ENCODE measurements at regions not wholly inside any gene's neighbourhood (a gene's known extent, or its start where the extent isn't known, plus 50 kb on each side); places are given as distances from the start of the nearest gene placed in this dataset.

DNA sequence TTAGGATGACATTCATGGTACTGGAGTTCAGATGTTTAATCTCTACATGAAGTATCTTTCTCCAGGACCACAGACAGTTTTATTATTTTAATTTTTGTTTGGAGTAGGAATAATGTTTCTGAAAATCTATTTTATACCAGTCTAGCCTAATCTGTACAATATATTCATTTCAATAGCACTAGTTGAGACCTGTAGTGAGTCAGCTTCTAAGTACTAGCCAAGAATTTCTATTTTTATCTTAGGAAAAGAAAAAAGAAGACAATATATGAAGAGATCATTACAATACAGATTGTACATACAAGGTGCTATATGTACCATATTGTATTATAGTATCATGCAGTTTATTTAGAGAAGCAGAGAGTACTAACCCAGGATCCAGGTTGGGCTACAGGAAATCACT lies 826.9 kb upstream of the PIK3C3 start:
- H3K27ac ChIP-seq (replicated peaks; ENCODE audit: low read length): no peak overlapping the region
- no peak overlapping the region for H3K4ac ChIP-seq (ENCODE audit: low read length)
- H3K18ac ChIP-seq (ENCODE audit: low read length): no peak overlapping the region
- H3K9ac ChIP-seq (ENCODE audit: low read depth, low read length, poor library complexity): no peak overlapping the region
- H2BK5ac ChIP-seq (ENCODE audit: low read length): no peak overlapping the region
- H3K23ac ChIP-seq (ENCODE audit: low read depth, low read length, poor library complexity): no peak overlapping the region
- H3K9me3 ChIP-seq (replicated peaks in 1 of 2; ENCODE audit: control insufficient read depth in 2 of 2, insufficient read depth in 1 of 2, low read depth in 1 of 2, low read length in 2 of 2): no peaks in the 10 kb centered on the region
- H4K8ac ChIP-seq (ENCODE audit: low read depth, low read length): no peak overlapping the region
- no peak overlapping the region for H2AK5ac ChIP-seq (ENCODE audit: low read depth, low read length)
- no peak overlapping the region for H3K14ac ChIP-seq (ENCODE audit: low read length)
- H3K27me3 ChIP-seq (ENCODE audit: control insufficient read depth in 3 of 3, insufficient read depth in 3 of 3, low read depth in 1 of 3, low read length in 3 of 3): no peaks in the 10 kb centered on the region
- no peaks in the 10 kb centered on the region for H3K79me1 ChIP-seq (ENCODE audit: low read depth, low read length)
- no peak overlapping the region for H2BK120ac ChIP-seq (ENCODE audit: low read depth, low read length)
- H2BK12ac ChIP-seq (ENCODE audit: low read length): no peak overlapping the region
- no peak overlapping the region for H4K91ac ChIP-seq (ENCODE audit: low read depth, low read length, poor library complexity)
- no peak for DNase-seq (ENCODE audit: low spot score)
- no peak overlapping the region for H3K4me2 ChIP-seq (ENCODE audit: insufficient read depth, low read length, poor library complexity, severe bottlenecking)
- no peak overlapping the region for H2BK15ac ChIP-seq (ENCODE audit: low read length)
- H3K4me3 ChIP-seq (ENCODE audit: low read length in 2 of 2): no peak overlapping the region
- H3K4me1 ChIP-seq (ENCODE audit: control insufficient read depth in 2 of 2, insufficient read depth in 1 of 2, low read depth in 1 of 2, low read length in 2 of 2): no peaks in the 10 kb centered on the region
- H2AFZ ChIP-seq (ENCODE audit: low read length): no peak overlapping the region
- H3K36me3 ChIP-seq (replicated peaks in 1 of 2; ENCODE audit: control insufficient read depth in 2 of 2, insufficient read depth in 2 of 2, low read length in 2 of 2): no peaks in the 10 kb centered on the region

DNA sequence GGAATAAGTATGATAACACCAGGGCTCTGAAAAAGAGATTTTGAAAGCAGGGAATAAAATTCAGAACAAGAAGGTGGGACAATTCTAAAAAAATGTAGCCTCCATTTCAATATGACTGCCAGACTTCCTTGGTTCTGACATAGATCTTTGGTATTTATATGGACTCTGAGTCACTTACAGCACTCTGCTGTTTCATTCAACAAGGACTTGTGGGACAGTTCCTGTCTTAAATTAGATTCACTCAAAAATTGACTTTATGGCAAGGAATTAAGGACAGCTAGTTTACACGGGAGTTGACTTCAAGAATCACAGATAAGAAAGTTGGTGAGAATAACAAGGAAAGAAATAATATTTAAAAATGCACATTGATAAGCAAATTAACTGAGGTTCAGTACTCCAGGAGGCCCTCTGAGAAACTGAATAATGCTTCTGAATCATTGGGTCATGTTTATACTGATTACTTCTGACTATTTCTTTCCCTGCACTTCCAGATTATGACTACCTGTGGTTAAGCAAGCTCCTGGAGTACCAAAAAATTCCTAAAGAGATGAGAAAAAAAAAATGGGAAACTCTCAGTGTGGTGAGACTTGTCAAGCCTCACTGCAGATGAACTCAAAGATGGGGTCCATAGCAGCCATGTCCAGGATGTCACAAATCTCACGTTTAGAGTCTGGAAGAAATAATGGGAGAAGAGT lies 828.3 kb upstream of the PIK3C3 start:
- Histone ChIP-seq H2BK5ac (ENCODE audit: low read length) (no peak overlapping the region), H3K36me3 (replicated peaks in 1 of 2; ENCODE audit: control insufficient read depth in 2 of 2, insufficient read depth in 2 of 2, low read length in 2 of 2) (no peaks in the 10 kb centered on the region), H2AFZ (ENCODE audit: low read length) (no peak overlapping the region), H3K79me1 (ENCODE audit: low read depth, low read length) (no peaks in the 10 kb centered on the region), H3K14ac (ENCODE audit: low read length) (no peak overlapping the region), H3K4me2 (ENCODE audit: insufficient read depth, low read length, poor library complexity, severe bottlenecking) (no peak overlapping the region), H3K4me3 (ENCODE audit: low read length in 2 of 2) (no peak overlapping the region), H2BK15ac (ENCODE audit: low read length) (no peak overlapping the region), H2BK12ac (ENCODE audit: low read length) (no peak overlapping the region), H3K9me3 (replicated peaks in 1 of 2; ENCODE audit: control insufficient read depth in 2 of 2, insufficient read depth in 1 of 2, low read depth in 1 of 2, low read length in 2 of 2) (no peaks in the 10 kb centered on the region), H4K8ac (ENCODE audit: low read depth, low read length) (no peak overlapping the region), H3K27ac (replicated peaks; ENCODE audit: low read length) (no peak overlapping the region), H3K23ac (ENCODE audit: low read depth, low read length, poor library complexity) (no peak overlapping the region), H3K4ac (ENCODE audit: low read length) (no peak overlapping the region), H3K18ac (ENCODE audit: low read length) (no peak overlapping the region), H2BK120ac (ENCODE audit: low read depth, low read length) (no peak overlapping the region), H3K4me1 (ENCODE audit: control insufficient read depth in 2 of 2, insufficient read depth in 1 of 2, low read depth in 1 of 2, low read length in 2 of 2) (no peaks in the 10 kb centered on the region), H2AK5ac (ENCODE audit: low read depth, low read length) (no peak overlapping the region), H3K9ac (ENCODE audit: low read depth, low read length, poor library complexity) (no peak overlapping the region), H4K91ac (ENCODE audit: low read depth, low read length, poor library complexity) (no peak overlapping the region), H3K27me3 (ENCODE audit: control insufficient read depth in 3 of 3, insufficient read depth in 3 of 3, low read depth in 1 of 3, low read length in 3 of 3) (no peaks in the 10 kb centered on the region)
- no CpG with 5 or more reads among the region's 2 CpGs for WGBS, 2 donors (ENCODE audit: extremely low coverage in 2 of 2, insufficient read length in 2 of 2, insufficient replicate concordance in 1 of 2)
- DNase-seq (ENCODE audit: low spot score): no peak

DNA sequence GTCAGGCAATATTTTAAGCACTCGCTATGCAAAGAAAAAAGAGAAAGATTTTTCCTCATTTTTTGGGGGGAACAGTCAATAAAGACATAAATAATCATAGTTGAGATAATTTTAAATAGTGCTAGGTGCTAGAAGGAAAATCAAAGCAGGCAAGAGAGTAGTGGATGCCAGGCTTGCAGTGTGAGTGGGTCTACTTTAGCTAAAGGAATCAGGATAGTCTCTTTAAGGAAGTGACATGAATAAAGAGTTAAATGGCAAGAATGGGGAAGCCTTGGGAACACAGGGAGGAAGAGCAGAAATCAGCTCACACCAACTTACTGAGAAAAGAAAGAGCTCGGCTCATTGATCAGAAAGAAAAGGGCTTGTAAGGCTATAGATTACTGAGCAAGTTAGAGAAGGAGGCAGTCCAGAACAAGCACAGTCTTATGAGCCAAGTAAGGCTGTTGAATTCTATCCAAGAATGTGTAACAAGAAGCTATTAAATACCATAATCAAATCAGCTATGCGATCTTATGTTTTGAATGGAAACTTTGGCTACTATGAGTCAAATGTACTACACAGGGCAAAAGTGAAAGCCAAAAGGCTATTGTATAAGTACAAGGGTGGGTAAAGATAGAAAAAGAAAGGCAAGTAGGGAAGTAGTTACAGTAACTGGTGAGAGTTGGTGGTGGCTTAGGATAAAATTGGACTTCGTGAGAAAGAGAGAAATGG lies 833.8 kb upstream of the PIK3C3 start:
- Histone ChIP-seq H3K79me1 (ENCODE audit: low read depth, low read length) (no peaks in the 10 kb centered on the region), H2AFZ (ENCODE audit: low read length) (peak overlapping the region; percentile 54), H3K9me3 (replicated peaks in 1 of 2; ENCODE audit: control insufficient read depth in 2 of 2, insufficient read depth in 1 of 2, low read depth in 1 of 2, low read length in 2 of 2) (no peaks in the 10 kb centered on the region), H3K4me3 (ENCODE audit: low read length in 2 of 2) (no peak overlapping the region), H2BK120ac (ENCODE audit: low read depth, low read length) (no peak overlapping the region), H3K9ac (ENCODE audit: low read depth, low read length, poor library complexity) (no peak overlapping the region), H3K27me3 (ENCODE audit: control insufficient read depth in 3 of 3, insufficient read depth in 3 of 3, low read depth in 1 of 3, low read length in 3 of 3) (no peaks in the 10 kb centered on the region), H3K27ac (replicated peaks; ENCODE audit: low read length) (no peak overlapping the region), H2BK15ac (ENCODE audit: low read length) (no peak overlapping the region), H3K4me1 (ENCODE audit: control insufficient read depth in 2 of 2, insufficient read depth in 1 of 2, low read depth in 1 of 2, low read length in 2 of 2) (peaks cover 0 to 1% of the 10 kb centered on the region in 2 donors), H3K36me3 (replicated peaks in 1 of 2; ENCODE audit: control insufficient read depth in 2 of 2, insufficient read depth in 2 of 2, low read length in 2 of 2) (no peaks in the 10 kb centered on the region), H2BK12ac (ENCODE audit: low read length) (no peak overlapping the region), H3K4me2 (ENCODE audit: insufficient read depth, low read length, poor library complexity, severe bottlenecking) (no peak overlapping the region), H3K23ac (ENCODE audit: low read depth, low read length, poor library complexity) (no peak overlapping the region), H3K18ac (ENCODE audit: low read length) (no peak overlapping the region), H3K4ac (ENCODE audit: low read length) (no peak overlapping the region), H4K91ac (ENCODE audit: low read depth, low read length, poor library complexity) (no peak overlapping the region), H2AK5ac (ENCODE audit: low read depth, low read length) (no peak overlapping the region), H3K14ac (ENCODE audit: low read length) (no peak overlapping the region), H2BK5ac (ENCODE audit: low read length) (no peak overlapping the region), H4K8ac (ENCODE audit: low read depth, low read length) (no peak overlapping the region)
- peak; percentile 5 for DNase-seq (ENCODE audit: low spot score)
- no CpG with 5 or more reads among the region's 4 CpGs for WGBS, 2 donors (ENCODE audit: extremely low coverage in 2 of 2, insufficient read length in 2 of 2, insufficient replicate concordance in 1 of 2)

DNA sequence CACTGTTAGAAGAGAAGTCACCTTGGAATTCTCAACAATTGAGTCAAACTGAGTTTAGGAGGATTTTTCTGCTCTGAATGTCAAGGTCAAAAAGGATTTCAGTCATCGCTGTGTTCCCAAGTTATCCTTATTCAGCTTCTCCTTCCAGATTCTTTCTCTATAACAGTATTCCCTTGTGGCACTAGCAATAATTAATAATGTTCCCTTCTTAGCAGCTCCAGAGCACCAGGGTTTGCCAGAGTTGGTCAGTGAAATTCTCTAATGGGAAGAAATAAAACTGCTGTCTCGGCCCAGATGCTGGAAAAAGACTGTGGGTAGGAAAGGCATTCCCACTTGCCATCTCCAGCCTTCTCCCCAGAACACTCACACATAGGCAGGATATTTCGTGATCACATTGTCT lies 836.0 kb upstream of the PIK3C3 start:
- Histone ChIP-seq H3K14ac (ENCODE audit: low read length) (no peak overlapping the region), H2BK12ac (ENCODE audit: low read length) (no peak overlapping the region), H3K27me3 (ENCODE audit: control insufficient read depth in 3 of 3, insufficient read depth in 3 of 3, low read depth in 1 of 3, low read length in 3 of 3) (no peaks in the 10 kb centered on the region), H4K91ac (ENCODE audit: low read depth, low read length, poor library complexity) (no peak overlapping the region), H2BK120ac (ENCODE audit: low read depth, low read length) (no peak overlapping the region), H3K9ac (ENCODE audit: low read depth, low read length, poor library complexity) (no peak overlapping the region), H3K4ac (ENCODE audit: low read length) (no peak overlapping the region), H3K4me3 (ENCODE audit: low read length in 2 of 2) (no peak overlapping the region), H3K36me3 (replicated peaks in 1 of 2; ENCODE audit: control insufficient read depth in 2 of 2, insufficient read depth in 2 of 2, low read length in 2 of 2) (no peaks in the 10 kb centered on the region), H3K27ac (replicated peaks; ENCODE audit: low read length) (no peak overlapping the region), H2BK5ac (ENCODE audit: low read length) (no peak overlapping the region), H3K23ac (ENCODE audit: low read depth, low read length, poor library complexity) (no peak overlapping the region), H2AK5ac (ENCODE audit: low read depth, low read length) (no peak overlapping the region), H3K18ac (ENCODE audit: low read length) (no peak overlapping the region), H3K4me1 (ENCODE audit: control insufficient read depth in 2 of 2, insufficient read depth in 1 of 2, low read depth in 1 of 2, low read length in 2 of 2) (peaks cover 0 to 1% of the 10 kb centered on the region in 2 donors), H3K4me2 (ENCODE audit: insufficient read depth, low read length, poor library complexity, severe bottlenecking) (no peak overlapping the region), H3K9me3 (replicated peaks in 1 of 2; ENCODE audit: control insufficient read depth in 2 of 2, insufficient read depth in 1 of 2, low read depth in 1 of 2, low read length in 2 of 2) (no peaks in the 10 kb centered on the region), H2BK15ac (ENCODE audit: low read length) (no peak overlapping the region), H3K79me1 (ENCODE audit: low read depth, low read length) (no peaks in the 10 kb centered on the region), H2AFZ (ENCODE audit: low read length) (no peak overlapping the region), H4K8ac (ENCODE audit: low read depth, low read length) (no peak overlapping the region)
- WGBS, 2 donors (ENCODE audit: extremely low coverage in 2 of 2, insufficient read length in 2 of 2, insufficient replicate concordance in 1 of 2): no CpG with 5 or more reads among the region's 3 CpGs
- no peak for DNase-seq (ENCODE audit: low spot score)

Data from neuronal stem cell (in vitro differentiated cells).